ENCODE measurements at regions not wholly inside any gene's neighbourhood (a gene's known extent, or its start where the extent isn't known, plus 50 kb on each side); places are given as distances from the start of the nearest gene placed in this dataset.

- TF ChIP-seq CTCF (IDR thresholded peaks at IDR 0.05; ENCODE audit: poor library complexity) (no peak), EZH2 (IDR thresholded peaks at IDR 0.05; ENCODE audit: borderline replicate concordance) (no peak)
Observed at GRCh38 chr12:32039917-32040575, 66.6 kb upstream of the BICD1 start.
